Superior temporal gyrus (tissue), 1 donor: ENCODE measurements at regions not wholly inside any gene's neighbourhood (a gene's known extent, or its start where the extent isn't known, plus 50 kb on each side); places are given as distances from the start of the nearest gene placed in this dataset.

ENCODE experiments used
- DNase-seq: peaks from one replicate; pipeline ENCODE4 v3.0.0-alpha.2; 2016; ENCODE audit errors: extremely low spot score

GRCh38 chr10:88168171-88169036, 305.0 kb downstream of the PTEN start:
- DNase-seq, result no peak

GRCh38 chr10:88169037-88169319, 305.6 kb downstream of the PTEN start:
- no peak for DNase-seq

- DNase-seq, result no peak
These were observed 307.2 kb downstream of the PTEN start for GRCh38 chr10:88170628-88171027.

- DNase-seq, result no peak
These were observed 308.7 kb downstream of the PTEN start for GRCh38 chr10:88172159-88172558.

GRCh38 chr10:88174391-88174790, 311.0 kb downstream of the PTEN start:
- DNase-seq, result no peak

GRCh38 chr10:88178758-88179157, 315.3 kb downstream of the PTEN start:
- DNase-seq, result no peak

GRCh38 chr10:88179831-88180230, 316.4 kb downstream of the PTEN start:
- no peak for DNase-seq

GRCh38 chr10:88181902-88182600, 318.6 kb downstream of the PTEN start:
- no peak for DNase-seq

GRCh38 chr10:88182601-88182930, 319.1 kb downstream of the PTEN start:
- no peak for DNase-seq

- DNase-seq, result no peak
These were observed 321.3 kb downstream of the PTEN start for GRCh38 chr10:88184543-88185297.

GRCh38 chr10:88185830-88186229, 322.4 kb downstream of the PTEN start:
- no peak for DNase-seq

GRCh38 chr10:88186335-88186734, 322.9 kb downstream of the PTEN start:
- DNase-seq, result no peak

GRCh38 chr10:88187472-88187871, 324.0 kb downstream of the PTEN start:
- no peak for DNase-seq

- no peak for DNase-seq
These were observed 326.7 kb downstream of the PTEN start for GRCh38 chr10:88190123-88190522.

GRCh38 chr10:88190540-88191235, 327.3 kb downstream of the PTEN start:
- DNase-seq, result no peak

GRCh38 chr10:88193018-88193417, 329.6 kb downstream of the PTEN start:
- DNase-seq, result no peak

- DNase-seq, result no peak
These were observed 330.8 kb downstream of the PTEN start for GRCh38 chr10:88194041-88194887.

- no peak for DNase-seq
These were observed 331.5 kb downstream of the PTEN start for GRCh38 chr10:88194961-88195367.

- DNase-seq, result no peak
These were observed 332.4 kb downstream of the PTEN start for GRCh38 chr10:88195841-88196240.

GRCh38 chr10:88196291-88196690, 332.9 kb downstream of the PTEN start:
- no peak for DNase-seq

- no peak for DNase-seq
These were observed 334.6 kb downstream of the PTEN start for GRCh38 chr10:88198023-88198422.
